Gastrocnemius medialis (tissue), 4 donors: ENCODE measurements at regions not wholly inside any gene's neighbourhood (a gene's known extent, or its start where the extent isn't known, plus 50 kb on each side); places are given as distances from the start of the nearest gene placed in this dataset.

ENCODE experiments used
- ATAC-seq, 2 donors: fragments of 150-250 bp; one replicate each; pipeline ENCODE4 v1.9.1; 2016
- DNase-seq, 2 donors: peaks; one replicate each; pipeline ENCODE4 v3.0.0-alpha.2; 2019
- H3K27ac ChIP-seq, 4 donors: fragments of 200-600 bp; sonication (generic); 1 replicate in 1 of 4; 2 replicates in 3 of 4; pipeline ENCODE4 v1.5.1; 2016 to 2018; ENCODE audit warnings: mild to moderate bottlenecking in 2 of 4, moderate library complexity in 1 of 4
- H3K27me3 ChIP-seq, 3 donors: fragments of 200-600 bp; sonication (generic) in 2 of 3; 1 replicate in 1 of 3; 2 replicates in 2 of 3; pipeline versions ENCODE4 v1.5.1 to v1.6.0; 2016 to 2019; ENCODE audit warnings: mild to moderate bottlenecking in 1 of 3, moderate library complexity in 1 of 3
- H3K36me3 ChIP-seq, 2 donors: fragments of 200-600 bp; sonication (generic) in 1 of 2; one replicate each; pipeline ENCODE4 v1.5.1; 2017 to 2018
- H3K4me1 ChIP-seq, 2 donors: fragments of 200-600 bp; sonication (generic) in 1 of 2; one replicate each; pipeline ENCODE4 v1.5.1; 2016 to 2017; ENCODE audit warnings: mild to moderate bottlenecking in 2 of 2
- H3K4me3 ChIP-seq, 4 donors: fragments of 200-600 bp; sonication (generic) in 3 of 4; 1 replicate in 1 of 4; 2 replicates in 3 of 4; pipeline ENCODE4 v1.5.1; 2016 to 2019; ENCODE audit warnings: mild to moderate bottlenecking in 2 of 4
- H3K9me3 ChIP-seq, 3 donors: fragments of 200-600 bp; sonication (generic) in 2 of 3; 1 replicate in 1 of 3; 2 replicates in 2 of 3; pipeline ENCODE4 v1.5.1; 2016 to 2019
- CTCF ChIP-seq, 5 experiments: fragments of 450-650 bp in 3 of 5; fragments of 200-600 bp in 2 of 5; sonication (generic) in 2 of 5; IDR thresholded peaks in 4 of 5; conservative IDR thresholded peaks in 1 of 5; 1 replicate in 4 of 5; 2 replicates in 1 of 5; pipeline ENCODE4 v1.5.1; 2016 to 2019; ENCODE audit warnings: antibody characterized with exemption in 5 of 5, mild to moderate bottlenecking in 3 of 5, moderate library complexity in 3 of 5
- POLR2A ChIP-seq, 2 donors: fragments of 450-650 bp; IDR thresholded peaks; one replicate each; pipeline ENCODE4 v1.6.1; 2017; ENCODE audit warnings: antibody characterized with exemption in 2 of 2, mild to moderate bottlenecking in 2 of 2, moderate library complexity in 2 of 2
- in situ Hi-C, 4 donors: fragments of 200-750 bp; cut with MboI; loops; one replicate each; pipeline versions ENCODE4 v1.15.0 to v1.8.0; 2017; ENCODE audit warnings: low sequenced_read_pairs in 4 of 4
- intact Hi-C: fragments of 100-400 bp; cut with DNase I; formaldehyde crosslinking; loops from one replicate; pipeline ENCODE4 v1.15.1; 2023; ENCODE audit warnings: low total_unique reads

GRCh38 chr10:33921970-33922605 lies 587.6 kb upstream of the NRP1 start:
- no peak for DNase-seq
- Histone ChIP-seq H3K9me3 (no peaks in the 10 kb centered on the region), H3K27ac (no peak overlapping the region), H3K27me3 (no peaks in the 10 kb centered on the region), H3K36me3 (no peaks in the 10 kb centered on the region), H3K4me1 (no peaks in the 10 kb centered on the region), H3K4me3 (no peak overlapping the region)
- intact Hi-C loops: no loop called here
- TF ChIP-seq CTCF (IDR thresholded peaks at IDR 0.05 in 4 of 5, conservative IDR thresholded peaks at IDR 0.05 in 1 of 5) (no peak), POLR2A (IDR thresholded peaks at IDR 0.05) (no peak)
- ATAC-seq: no peak
- in situ Hi-C loops: no loop called here

- Histone ChIP-seq H3K4me1 (no peaks in the 10 kb centered on the region), H3K4me3 (no peak overlapping the region), H3K27me3 (no peaks in the 10 kb centered on the region), H3K36me3 (no peaks in the 10 kb centered on the region), H3K27ac (no peak overlapping the region), H3K9me3 (no peaks in the 10 kb centered on the region)
- TF ChIP-seq CTCF (IDR thresholded peaks at IDR 0.05 in 4 of 5, conservative IDR thresholded peaks at IDR 0.05 in 1 of 5): no peak
- no peak for TF ChIP-seq POLR2A (IDR thresholded peaks at IDR 0.05)
- intact Hi-C loops: no loop called here
- DNase-seq (no peak), ATAC-seq (no peak)
- in situ Hi-C loops: no loop called here
Observed at GRCh38 chr10:33920351-33920750, 585.9 kb upstream of the NRP1 start.

GRCh38 chr10:33919244-33919643 lies 584.8 kb upstream of the NRP1 start:
- TF ChIP-seq POLR2A (IDR thresholded peaks at IDR 0.05): no peak
- TF ChIP-seq CTCF (IDR thresholded peaks at IDR 0.05 in 4 of 5, conservative IDR thresholded peaks at IDR 0.05 in 1 of 5): no peak
- no peaks in the 10 kb centered on the region for H3K9me3 ChIP-seq
- H3K4me3 ChIP-seq: no peak overlapping the region
- no peaks in the 10 kb centered on the region for H3K4me1 ChIP-seq
- in situ Hi-C loops: no loop called here
- H3K27ac ChIP-seq: no peak overlapping the region
- no peak for ATAC-seq
- H3K27me3 ChIP-seq: no peaks in the 10 kb centered on the region
- intact Hi-C loops: no loop called here
- H3K36me3 ChIP-seq: no peaks in the 10 kb centered on the region
- DNase-seq: no peak

- ATAC-seq: no peak
- H3K9me3 ChIP-seq: no peaks in the 10 kb centered on the region
- H3K4me1 ChIP-seq: no peaks in the 10 kb centered on the region
- no peak for TF ChIP-seq CTCF (IDR thresholded peaks at IDR 0.05 in 4 of 5, conservative IDR thresholded peaks at IDR 0.05 in 1 of 5)
- TF ChIP-seq POLR2A (IDR thresholded peaks at IDR 0.05): no peak
- no peak overlapping the region for H3K27ac ChIP-seq
- intact Hi-C loops: no loop called here
- in situ Hi-C loops: no loop called here
- no peaks in the 10 kb centered on the region for H3K36me3 ChIP-seq
- DNase-seq: no peak
- no peak overlapping the region for H3K4me3 ChIP-seq
- H3K27me3 ChIP-seq: no peaks in the 10 kb centered on the region
Observed at GRCh38 chr10:33917069-33917780, 582.8 kb upstream of the NRP1 start.
